Fibroblast of upper back skin (primary cell): ENCODE measurements at regions not wholly inside any gene's neighbourhood (a gene's known extent, or its start where the extent isn't known, plus 50 kb on each side); places are given as distances from the start of the nearest gene placed in this dataset.

ENCODE experiments used
- DNase-seq: peaks from one replicate; pipeline ENCODE4 v3.0.0-alpha.2; 2013

DNA sequence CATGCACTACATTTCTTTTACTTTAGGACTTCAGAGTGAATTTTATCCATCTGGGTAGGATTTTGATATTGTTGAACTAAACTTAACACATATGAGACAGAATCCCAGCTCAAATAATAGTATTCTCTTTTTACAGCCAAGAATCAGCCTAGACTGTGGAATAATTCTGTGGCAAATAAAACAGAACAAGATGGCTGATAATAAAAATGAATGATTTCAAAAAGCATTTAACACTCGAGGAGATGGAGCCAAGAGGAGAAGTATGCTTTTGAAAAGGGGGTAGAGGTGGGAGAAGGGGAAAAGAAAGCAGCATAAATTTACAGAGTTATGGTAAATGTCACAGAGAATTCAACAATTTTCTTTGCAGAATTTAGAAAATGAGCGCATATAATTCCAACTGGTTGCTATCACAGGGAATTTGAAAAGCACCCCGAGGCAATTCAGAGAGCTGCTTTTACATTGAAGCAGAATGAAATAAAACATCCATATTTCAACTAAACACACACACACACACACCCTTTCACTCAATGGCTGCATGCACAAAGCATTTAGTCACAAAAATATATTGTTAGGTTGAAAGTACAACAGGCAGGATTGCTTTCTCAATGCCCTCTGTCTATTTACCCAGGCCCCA, 60.2 kb upstream of the DMAC1 start:
- DNase-seq: no peak

DNA sequence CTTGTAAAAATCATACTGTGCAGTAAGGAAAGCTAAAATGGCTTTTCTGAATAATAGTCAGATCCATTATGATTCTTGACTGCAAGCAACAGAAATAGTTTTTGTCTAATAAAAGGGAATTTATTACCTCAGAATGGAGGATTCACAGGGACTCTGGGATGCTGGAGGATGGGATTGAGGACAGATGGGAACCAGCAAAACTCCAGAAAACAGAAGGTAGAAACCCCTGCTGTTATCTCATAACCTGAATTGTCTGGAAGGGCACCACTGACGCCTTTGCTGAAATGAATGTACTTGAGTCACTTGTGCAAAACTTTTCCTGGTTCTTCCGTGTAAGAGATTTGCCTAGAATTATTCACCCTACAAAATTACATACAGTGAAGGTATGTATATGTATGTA, 58.6 kb upstream of the DMAC1 start:
- DNase-seq: no peak

DNA sequence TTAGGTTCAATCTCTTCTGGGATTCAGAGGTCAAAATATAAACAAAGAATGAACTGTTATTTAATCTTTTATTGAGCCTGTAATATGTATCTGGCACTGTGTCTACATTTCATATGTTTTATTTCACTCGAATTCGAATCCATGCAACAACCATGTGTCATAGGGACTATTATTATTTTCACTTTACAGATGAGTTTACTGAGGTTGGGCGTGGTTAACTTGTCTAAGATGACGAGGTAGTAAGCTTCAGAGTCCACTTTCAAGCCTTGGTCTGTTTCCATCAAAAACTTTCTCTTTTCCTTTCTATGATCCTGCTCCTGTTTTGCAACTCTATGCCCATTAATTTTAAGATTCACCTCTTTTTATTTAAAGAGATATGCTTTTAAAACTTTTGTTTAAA, 55.2 kb upstream of the DMAC1 start:
- no peak for DNase-seq
